Type B pancreatic cell (in vitro differentiated cells): ENCODE measurements at regions not wholly inside any gene's neighbourhood (a gene's known extent, or its start where the extent isn't known, plus 50 kb on each side); places are given as distances from the start of the nearest gene placed in this dataset.

Source experiments
- DNase-seq: peaks from one replicate; pipeline ENCODE4 v3.0.0; 2021; ENCODE audit warnings: mixed read lengths; ENCODE audit not compliant: unreplicated experiment; ENCODE audit errors: extremely low spot score
- H3K27ac Mint-ChIP-seq: 2 replicates; pipeline ENCODE4 v1.8.0; 2021; ENCODE audit warnings: mild to moderate bottlenecking, mixed read lengths
- H3K27me3 Mint-ChIP-seq: 2 replicates; pipeline ENCODE4 v1.8.0; 2021; ENCODE audit warnings: mixed read lengths
- H3K36me3 Mint-ChIP-seq: 2 replicates; pipeline ENCODE4 v1.8.0; 2021; ENCODE audit warnings: mixed read lengths
- H3K4me1 Mint-ChIP-seq: one replicate; pipeline ENCODE4 v1.8.0; 2021; ENCODE audit warnings: mixed read lengths; ENCODE audit not compliant: unreplicated experiment
- H3K4me3 Mint-ChIP-seq: 2 replicates; pipeline ENCODE4 v1.8.0; 2021; ENCODE audit warnings: mild to moderate bottlenecking, mixed read lengths
- H3K9me3 Mint-ChIP-seq: 2 replicates; pipeline ENCODE4 v1.8.0; 2021; ENCODE audit warnings: mixed read lengths
- TF ChIP-seq, protein P1 (sequence below): fragments of 200-600 bp; sonication (generic); conservative IDR thresholded peaks from 2 replicates; pipeline ENCODE4 v1.5.0; 2021; ENCODE audit warnings: antibody characterized with exemption, mild to moderate bottlenecking

DNA sequence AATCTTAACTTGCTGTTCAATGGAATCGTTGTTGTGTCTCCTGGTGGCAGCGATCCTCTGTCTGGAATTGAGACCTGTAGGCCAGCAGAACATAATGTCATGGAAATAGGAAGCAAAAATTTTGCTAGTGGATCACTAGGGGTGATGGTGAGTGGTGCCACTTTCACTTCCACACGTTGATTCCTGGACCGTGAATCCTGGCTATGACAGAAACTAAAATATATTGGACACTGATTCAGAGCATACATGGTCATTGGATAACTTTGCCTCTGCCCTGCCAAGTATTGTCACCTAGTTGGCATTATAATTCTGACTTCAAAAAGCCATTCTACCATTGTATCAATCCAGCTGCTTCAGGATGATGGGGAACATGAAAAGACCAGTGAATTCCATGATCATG is 353.2 kb downstream of the IRX1 start:
- no peak overlapping the region for H3K27ac Mint-ChIP-seq
- TF ChIP-seq, protein P1, sequence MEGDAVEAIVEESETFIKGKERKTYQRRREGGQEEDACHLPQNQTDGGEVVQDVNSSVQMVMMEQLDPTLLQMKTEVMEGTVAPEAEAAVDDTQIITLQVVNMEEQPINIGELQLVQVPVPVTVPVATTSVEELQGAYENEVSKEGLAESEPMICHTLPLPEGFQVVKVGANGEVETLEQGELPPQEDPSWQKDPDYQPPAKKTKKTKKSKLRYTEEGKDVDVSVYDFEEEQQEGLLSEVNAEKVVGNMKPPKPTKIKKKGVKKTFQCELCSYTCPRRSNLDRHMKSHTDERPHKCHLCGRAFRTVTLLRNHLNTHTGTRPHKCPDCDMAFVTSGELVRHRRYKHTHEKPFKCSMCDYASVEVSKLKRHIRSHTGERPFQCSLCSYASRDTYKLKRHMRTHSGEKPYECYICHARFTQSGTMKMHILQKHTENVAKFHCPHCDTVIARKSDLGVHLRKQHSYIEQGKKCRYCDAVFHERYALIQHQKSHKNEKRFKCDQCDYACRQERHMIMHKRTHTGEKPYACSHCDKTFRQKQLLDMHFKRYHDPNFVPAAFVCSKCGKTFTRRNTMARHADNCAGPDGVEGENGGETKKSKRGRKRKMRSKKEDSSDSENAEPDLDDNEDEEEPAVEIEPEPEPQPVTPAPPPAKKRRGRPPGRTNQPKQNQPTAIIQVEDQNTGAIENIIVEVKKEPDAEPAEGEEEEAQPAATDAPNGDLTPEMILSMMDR, result no peak

DNA sequence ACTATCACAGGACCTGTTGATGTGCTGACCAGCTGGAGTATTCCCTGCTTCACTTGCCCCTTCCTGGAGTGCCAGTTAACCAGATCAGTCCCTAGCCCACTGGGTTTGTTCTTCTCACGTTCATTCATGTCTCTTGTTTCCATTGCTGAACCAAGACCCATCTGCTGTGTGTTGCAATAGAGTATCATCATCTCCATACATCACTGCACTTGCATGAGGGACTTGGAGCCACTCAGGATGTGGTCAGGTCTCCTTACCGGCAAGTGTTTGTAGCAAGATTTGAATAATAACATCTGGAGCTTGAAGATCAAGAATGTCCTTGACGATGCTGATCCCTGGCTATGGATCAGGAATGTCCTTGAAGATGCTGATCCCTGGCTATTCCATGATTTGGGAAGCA is 358.6 kb downstream of the IRX1 start:
- TF ChIP-seq, protein P1, result no peak
- no peak overlapping the region for H3K4me3 Mint-ChIP-seq
- no peaks in the 10 kb centered on the region for H3K36me3 Mint-ChIP-seq
- peaks cover 8% of the 10 kb centered on the region for H3K9me3 Mint-ChIP-seq
- H3K27ac Mint-ChIP-seq, result no peak overlapping the region
- DNase-seq, result no peak
- H3K4me1 Mint-ChIP-seq, result no peaks in the 10 kb centered on the region
- H3K27me3 Mint-ChIP-seq, result peaks cover 7% of the 10 kb centered on the region

More for the DNA sequence above, 353.2 kb downstream of the IRX1 start:
- Mint-ChIP-seq H3K36me3 (no peaks in the 10 kb centered on the region), H3K4me3 (no peak overlapping the region), H3K9me3 (peaks cover 8% of the 10 kb centered on the region), H3K4me1 (no peaks in the 10 kb centered on the region), H3K27me3 (no peaks in the 10 kb centered on the region)
- no peak for DNase-seq

DNA sequence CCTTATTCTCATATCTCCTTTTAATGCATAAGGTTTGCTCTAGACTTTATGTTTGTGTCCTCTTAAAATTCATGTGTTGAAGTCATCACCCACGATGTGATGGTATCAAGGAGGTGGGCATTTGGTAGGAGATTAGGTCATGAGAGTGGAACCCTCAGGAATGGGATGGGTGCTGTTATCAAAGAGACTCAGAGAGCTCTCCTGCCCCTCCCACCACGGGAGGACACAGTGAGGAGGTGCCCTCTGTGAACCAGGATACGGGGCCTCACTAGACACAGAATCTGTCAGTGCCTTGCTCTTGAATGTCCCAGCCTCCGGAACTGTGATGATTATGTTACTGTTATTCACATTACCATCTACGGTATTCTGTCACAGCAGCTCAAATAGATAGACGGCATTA is 359.0 kb downstream of the IRX1 start:
- H3K9me3 Mint-ChIP-seq, result peaks cover 8% of the 10 kb centered on the region
- no peaks in the 10 kb centered on the region for H3K4me1 Mint-ChIP-seq
- no peak overlapping the region for H3K27ac Mint-ChIP-seq
- H3K36me3 Mint-ChIP-seq, result no peaks in the 10 kb centered on the region
- TF ChIP-seq, protein P1, result no peak
- peaks cover 7% of the 10 kb centered on the region for H3K27me3 Mint-ChIP-seq
- DNase-seq, result no peak
- no peak overlapping the region for H3K4me3 Mint-ChIP-seq

DNA sequence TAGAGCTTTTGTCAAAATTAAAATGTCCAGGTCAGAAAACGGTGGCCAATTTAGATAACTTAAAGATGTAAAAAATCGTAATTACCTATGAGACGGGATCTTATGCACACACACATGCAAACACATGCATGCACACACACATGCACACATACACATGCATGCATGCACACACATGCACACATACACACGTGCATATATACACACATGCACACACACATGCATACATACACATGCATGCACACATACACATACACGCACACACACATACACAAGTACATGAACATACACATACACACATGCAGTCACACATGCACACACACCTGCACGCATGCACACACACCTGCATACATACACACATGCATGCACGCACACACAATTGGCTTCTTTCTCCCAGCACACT is 362.0 kb downstream of the IRX1 start:
- Mint-ChIP-seq H3K4me1 (no peaks in the 10 kb centered on the region), H3K27me3 (peaks cover 13% of the 10 kb centered on the region), H3K27ac (no peak overlapping the region), H3K36me3 (no peaks in the 10 kb centered on the region), H3K4me3 (no peak overlapping the region), H3K9me3 (peaks cover 1% of the 10 kb centered on the region)
- TF ChIP-seq, protein P1, result no peak
- DNase-seq, result no peak

DNA sequence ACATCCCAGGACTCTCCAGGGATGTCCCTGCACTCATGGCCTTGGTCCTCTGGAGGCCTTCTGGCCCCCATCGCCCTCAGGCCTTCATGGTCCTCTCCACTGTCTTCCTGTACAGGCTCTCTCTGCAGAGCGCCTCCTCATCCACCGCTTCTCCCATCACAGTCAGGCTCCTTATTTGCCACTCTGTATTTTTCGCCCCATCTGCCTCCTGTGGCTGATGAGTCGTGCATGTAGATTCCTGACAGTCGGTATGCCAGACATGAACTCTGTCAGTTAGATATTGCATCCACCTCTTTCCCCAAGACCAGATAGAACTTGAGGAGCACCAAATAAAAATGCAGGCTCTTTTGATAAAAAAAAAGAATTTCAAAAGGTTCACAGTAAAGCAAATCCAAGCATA is 362.8 kb downstream of the IRX1 start:
- Mint-ChIP-seq H3K4me1 (no peaks in the 10 kb centered on the region), H3K27me3 (peaks cover 13% of the 10 kb centered on the region), H3K4me3 (no peak overlapping the region), H3K36me3 (no peaks in the 10 kb centered on the region), H3K27ac (no peak overlapping the region), H3K9me3 (peaks cover 1% of the 10 kb centered on the region)
- TF ChIP-seq, protein P1, result no peak
- DNase-seq, result no peak

DNA sequence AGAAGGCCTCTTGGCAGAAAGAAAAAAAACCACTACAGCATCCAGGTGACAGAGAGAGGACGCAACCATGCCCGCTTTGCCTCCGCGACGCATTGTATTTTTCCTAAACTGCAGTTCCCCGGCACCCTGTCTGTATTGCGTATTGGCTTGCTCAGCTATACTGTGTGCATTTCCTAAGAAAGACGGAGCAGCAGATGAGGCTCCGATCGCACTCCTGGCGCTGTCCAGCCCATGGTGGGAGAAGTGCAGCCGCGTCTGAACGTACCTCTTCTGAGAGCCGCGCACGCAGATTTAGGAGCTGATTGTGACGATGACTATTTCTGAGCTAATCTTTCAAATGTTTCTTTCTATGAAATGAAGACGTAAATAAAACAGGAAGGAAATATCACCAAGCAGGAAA is 366.5 kb downstream of the IRX1 start:
- Mint-ChIP-seq H3K27me3 (peaks cover 15% of the 10 kb centered on the region), H3K9me3 (peaks cover 4% of the 10 kb centered on the region), H3K27ac (no peak overlapping the region), H3K4me3 (no peak overlapping the region), H3K36me3 (no peaks in the 10 kb centered on the region), H3K4me1 (no peaks in the 10 kb centered on the region)
- TF ChIP-seq, protein P1, result no peak
- no peak for DNase-seq
